ENCODE measurements at regions not wholly inside any gene's neighbourhood (a gene's known extent, or its start where the extent isn't known, plus 50 kb on each side); places are given as distances from the start of the nearest gene placed in this dataset.

DNA sequence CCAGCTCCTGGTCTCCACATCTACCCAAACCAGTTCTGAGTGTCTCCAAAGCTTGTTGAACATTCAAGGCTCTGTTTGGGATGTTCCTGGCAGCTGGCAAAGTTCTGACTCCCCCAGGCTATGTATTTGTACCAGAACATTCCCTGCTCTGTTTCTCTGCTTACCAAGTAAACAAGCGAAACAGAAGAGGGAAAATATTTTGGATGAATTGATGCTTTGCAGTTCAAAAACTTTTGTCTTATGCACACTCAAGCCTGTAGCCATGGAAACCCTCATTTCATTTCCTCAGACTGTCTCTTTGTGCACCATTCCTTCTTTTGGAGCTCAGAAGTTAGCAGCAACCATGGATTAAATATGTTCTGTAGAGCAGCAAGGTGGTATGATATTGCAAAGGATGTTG lies 145.8 kb downstream of the ACTL7B start:
- CTCF ChIA-PET, result no interaction called here
- Mint-ChIP-seq H3K9me3 (ENCODE audit: low read depth, unreplicated experiment) (peaks cover 6% of the 10 kb centered on the region), H3K4me1 (ENCODE audit: low read depth, unreplicated experiment) (no peaks in the 10 kb centered on the region), H3K27ac (ENCODE audit: unreplicated experiment) (no peak overlapping the region), H3K4me3 (ENCODE audit: low read depth, unreplicated experiment) (no peak overlapping the region), H3K36me3 (ENCODE audit: insufficient read depth, unreplicated experiment) (no peaks in the 10 kb centered on the region), H3K27me3 (ENCODE audit: unreplicated experiment) (peaks cover 69% of the 10 kb centered on the region)
- no TSS peak for BruUV-seq (replicated peaks)
- intact Hi-C loops (cut with micrococcal nuclease; ENCODE audit: unreplicated experiment), result no loop called here
- TF ChIP-seq, protein P1, sequence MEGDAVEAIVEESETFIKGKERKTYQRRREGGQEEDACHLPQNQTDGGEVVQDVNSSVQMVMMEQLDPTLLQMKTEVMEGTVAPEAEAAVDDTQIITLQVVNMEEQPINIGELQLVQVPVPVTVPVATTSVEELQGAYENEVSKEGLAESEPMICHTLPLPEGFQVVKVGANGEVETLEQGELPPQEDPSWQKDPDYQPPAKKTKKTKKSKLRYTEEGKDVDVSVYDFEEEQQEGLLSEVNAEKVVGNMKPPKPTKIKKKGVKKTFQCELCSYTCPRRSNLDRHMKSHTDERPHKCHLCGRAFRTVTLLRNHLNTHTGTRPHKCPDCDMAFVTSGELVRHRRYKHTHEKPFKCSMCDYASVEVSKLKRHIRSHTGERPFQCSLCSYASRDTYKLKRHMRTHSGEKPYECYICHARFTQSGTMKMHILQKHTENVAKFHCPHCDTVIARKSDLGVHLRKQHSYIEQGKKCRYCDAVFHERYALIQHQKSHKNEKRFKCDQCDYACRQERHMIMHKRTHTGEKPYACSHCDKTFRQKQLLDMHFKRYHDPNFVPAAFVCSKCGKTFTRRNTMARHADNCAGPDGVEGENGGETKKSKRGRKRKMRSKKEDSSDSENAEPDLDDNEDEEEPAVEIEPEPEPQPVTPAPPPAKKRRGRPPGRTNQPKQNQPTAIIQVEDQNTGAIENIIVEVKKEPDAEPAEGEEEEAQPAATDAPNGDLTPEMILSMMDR (IDR thresholded peaks at IDR 0.05; ENCODE audit: unreplicated experiment), result no peak
- no peak for DNase-seq

DNA sequence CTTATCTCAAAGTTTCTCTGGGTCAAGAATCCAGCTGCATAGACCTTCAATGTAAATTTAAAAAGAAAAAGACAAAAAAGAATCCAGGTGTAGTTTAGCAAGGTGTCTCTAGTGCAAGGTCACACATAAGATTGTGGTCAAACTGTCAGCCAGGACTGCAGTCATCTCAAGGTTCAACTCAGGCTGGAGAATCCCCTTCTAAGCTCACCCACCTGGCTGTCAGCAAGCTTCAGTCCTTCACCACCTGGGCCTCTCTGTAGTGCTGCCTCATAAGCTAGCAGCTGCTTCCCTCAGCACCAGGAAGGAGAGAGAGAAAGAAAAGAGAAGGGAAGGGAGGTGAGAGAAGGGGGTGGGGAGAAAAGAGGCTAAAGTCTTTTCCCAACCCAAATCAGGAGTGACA lies 146.7 kb downstream of the ACTL7B start:
- Mint-ChIP-seq H3K27ac (ENCODE audit: unreplicated experiment) (no peak overlapping the region), H3K9me3 (ENCODE audit: low read depth, unreplicated experiment) (peaks cover 2% of the 10 kb centered on the region), H3K36me3 (ENCODE audit: insufficient read depth, unreplicated experiment) (no peaks in the 10 kb centered on the region), H3K4me1 (ENCODE audit: low read depth, unreplicated experiment) (no peaks in the 10 kb centered on the region), H3K27me3 (ENCODE audit: unreplicated experiment) (peaks cover 60% of the 10 kb centered on the region), H3K4me3 (ENCODE audit: low read depth, unreplicated experiment) (no peak overlapping the region)
- TF ChIP-seq, protein P1 (IDR thresholded peaks at IDR 0.05; ENCODE audit: unreplicated experiment), result no peak
- intact Hi-C loops (cut with micrococcal nuclease; ENCODE audit: unreplicated experiment), result no loop called here
- no TSS peak for BruUV-seq (replicated peaks)
- CTCF ChIA-PET, result no interaction called here
- DNase-seq, result no peak

DNA sequence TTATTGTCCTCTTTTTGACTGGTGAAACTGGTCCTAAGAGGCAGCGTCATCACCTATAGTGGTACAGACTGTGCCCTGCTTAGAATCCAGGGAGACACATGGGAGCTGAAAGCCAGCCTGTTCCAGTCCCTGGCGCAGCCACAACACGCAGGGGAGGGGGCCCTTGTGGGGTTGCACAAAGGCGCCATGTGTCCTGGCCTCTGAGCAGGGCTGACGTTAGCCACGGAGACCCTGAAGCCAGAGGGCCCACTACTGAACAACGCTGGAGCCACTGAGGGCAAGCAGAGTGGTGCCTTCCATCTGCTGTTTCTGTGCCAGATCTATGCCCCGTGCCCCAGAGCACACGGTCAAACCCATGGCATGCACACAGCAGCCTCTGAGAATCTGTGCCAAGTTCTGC lies 147.3 kb downstream of the ACTL7B start:
- CTCF ChIA-PET, result no interaction called here
- TF ChIP-seq, protein P1 (IDR thresholded peaks at IDR 0.05; ENCODE audit: unreplicated experiment), result no peak
- H3K4me3 Mint-ChIP-seq (ENCODE audit: low read depth, unreplicated experiment), result no peak overlapping the region
- no peaks in the 10 kb centered on the region for H3K36me3 Mint-ChIP-seq (ENCODE audit: insufficient read depth, unreplicated experiment)
- intact Hi-C loops (cut with micrococcal nuclease; ENCODE audit: unreplicated experiment), result no loop called here
- no TSS peak for BruUV-seq (replicated peaks)
- no peak overlapping the region for H3K27ac Mint-ChIP-seq (ENCODE audit: unreplicated experiment)
- H3K9me3 Mint-ChIP-seq (ENCODE audit: low read depth, unreplicated experiment), result peaks cover 2% of the 10 kb centered on the region
- DNase-seq, result no peak
- H3K4me1 Mint-ChIP-seq (ENCODE audit: low read depth, unreplicated experiment), result no peaks in the 10 kb centered on the region
- peaks cover 56% of the 10 kb centered on the region for H3K27me3 Mint-ChIP-seq (ENCODE audit: unreplicated experiment)

GRCh38 chr9:108707120-108707519 lies 148.7 kb downstream of the ACTL7B start:
- BruUV-seq (replicated peaks), result no TSS peak
- Mint-ChIP-seq H3K4me3 (ENCODE audit: low read depth, unreplicated experiment) (no peak overlapping the region), H3K27me3 (ENCODE audit: unreplicated experiment) (peaks cover 43% of the 10 kb centered on the region), H3K27ac (ENCODE audit: unreplicated experiment) (no peak overlapping the region), H3K4me1 (ENCODE audit: low read depth, unreplicated experiment) (no peaks in the 10 kb centered on the region), H3K9me3 (ENCODE audit: low read depth, unreplicated experiment) (peaks cover 2% of the 10 kb centered on the region), H3K36me3 (ENCODE audit: insufficient read depth, unreplicated experiment) (no peaks in the 10 kb centered on the region)
- CTCF ChIA-PET, result interaction anchor here (0.6 kb wide), 1 partner anchor 487 kb away, joined by 3 read pairs; no protein-coding TSS in a partner anchor
- intact Hi-C loops (cut with micrococcal nuclease; ENCODE audit: unreplicated experiment), result no loop called here
- no peak for DNase-seq
- TF ChIP-seq, protein P1 (IDR thresholded peaks at IDR 0.05; ENCODE audit: unreplicated experiment), result no peak
